Sigmoid colon (tissue), 4 donors: ENCODE measurements at regions not wholly inside any gene's neighbourhood (a gene's known extent, or its start where the extent isn't known, plus 50 kb on each side); places are given as distances from the start of the nearest gene placed in this dataset.

Experiments
- CTCF ChIP-seq, 4 experiments: fragments of 450-650 bp in 3 of 4; fragments of 200-600 bp in 1 of 4; IDR thresholded peaks; one replicate each; pipeline ENCODE4 v1.5.1; 2016 to 2019; ENCODE audit warnings: antibody characterized with exemption in 4 of 4, mild to moderate bottlenecking in 3 of 4, moderate library complexity in 2 of 4
- EP300 ChIP-seq, 4 donors: sonication (generic); formaldehyde crosslinking; IDR thresholded peaks; one replicate each; pipeline ENCODE4 v1.6.1; 2017; ENCODE audit warnings: antibody characterized with exemption in 4 of 4
- POLR2A ChIP-seq, 2 donors: fragments of 450-650 bp; IDR thresholded peaks; one replicate each; pipeline ENCODE4 v1.6.1; 2016; ENCODE audit warnings: antibody characterized with exemption in 2 of 2, mild to moderate bottlenecking in 2 of 2, moderate library complexity in 2 of 2

GRCh38 chr6:86730216-86730615 lies 207.1 kb upstream of the HTR1E start:
- no peak for TF ChIP-seq CTCF (IDR thresholded peaks at IDR 0.05)
- TF ChIP-seq POLR2A (IDR thresholded peaks at IDR 0.05) = no peak
- no peak for TF ChIP-seq EP300 (IDR thresholded peaks at IDR 0.05)
